ENCODE measurements at regions not wholly inside any gene's neighbourhood (a gene's known extent, or its start where the extent isn't known, plus 50 kb on each side); places are given as distances from the start of the nearest gene placed in this dataset.

DNA sequence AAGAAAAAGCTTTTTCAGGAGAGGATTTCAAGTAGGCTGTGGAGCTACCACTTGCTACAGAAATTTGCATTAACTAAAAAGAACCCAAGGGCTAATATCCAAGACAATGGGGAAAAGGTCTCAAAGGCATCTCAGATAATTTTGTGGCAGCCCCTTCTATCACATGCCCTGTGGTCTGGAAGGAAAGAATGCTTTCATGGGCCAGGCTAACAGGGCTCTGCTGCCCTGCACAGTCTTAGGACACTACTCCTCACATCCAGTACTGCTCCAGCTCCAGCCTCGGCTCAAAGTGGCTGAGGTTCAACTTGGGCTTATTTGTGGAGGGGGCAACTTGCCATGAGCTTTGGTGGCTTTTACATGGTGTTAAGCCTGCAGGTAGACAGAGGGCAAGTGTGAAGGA, 1150.3 kb downstream of the CNTNAP5 start:
- Histone ChIP-seq H3K9me3 (no peaks in the 10 kb centered on the region), H3K4me1 (no peaks in the 10 kb centered on the region), H3K4me3 (no peak overlapping the region), H3K27me3 (no peaks in the 10 kb centered on the region), H3K36me3 (no peaks in the 10 kb centered on the region), H3K27ac (no peak overlapping the region)
- DNase-seq = no peak
- TF ChIP-seq, protein P1, sequence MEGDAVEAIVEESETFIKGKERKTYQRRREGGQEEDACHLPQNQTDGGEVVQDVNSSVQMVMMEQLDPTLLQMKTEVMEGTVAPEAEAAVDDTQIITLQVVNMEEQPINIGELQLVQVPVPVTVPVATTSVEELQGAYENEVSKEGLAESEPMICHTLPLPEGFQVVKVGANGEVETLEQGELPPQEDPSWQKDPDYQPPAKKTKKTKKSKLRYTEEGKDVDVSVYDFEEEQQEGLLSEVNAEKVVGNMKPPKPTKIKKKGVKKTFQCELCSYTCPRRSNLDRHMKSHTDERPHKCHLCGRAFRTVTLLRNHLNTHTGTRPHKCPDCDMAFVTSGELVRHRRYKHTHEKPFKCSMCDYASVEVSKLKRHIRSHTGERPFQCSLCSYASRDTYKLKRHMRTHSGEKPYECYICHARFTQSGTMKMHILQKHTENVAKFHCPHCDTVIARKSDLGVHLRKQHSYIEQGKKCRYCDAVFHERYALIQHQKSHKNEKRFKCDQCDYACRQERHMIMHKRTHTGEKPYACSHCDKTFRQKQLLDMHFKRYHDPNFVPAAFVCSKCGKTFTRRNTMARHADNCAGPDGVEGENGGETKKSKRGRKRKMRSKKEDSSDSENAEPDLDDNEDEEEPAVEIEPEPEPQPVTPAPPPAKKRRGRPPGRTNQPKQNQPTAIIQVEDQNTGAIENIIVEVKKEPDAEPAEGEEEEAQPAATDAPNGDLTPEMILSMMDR (IDR thresholded peaks at IDR 0.05) = no peak
- TF ChIP-seq POLR2A (IDR thresholded peaks at IDR 0.05) = no peak

DNA sequence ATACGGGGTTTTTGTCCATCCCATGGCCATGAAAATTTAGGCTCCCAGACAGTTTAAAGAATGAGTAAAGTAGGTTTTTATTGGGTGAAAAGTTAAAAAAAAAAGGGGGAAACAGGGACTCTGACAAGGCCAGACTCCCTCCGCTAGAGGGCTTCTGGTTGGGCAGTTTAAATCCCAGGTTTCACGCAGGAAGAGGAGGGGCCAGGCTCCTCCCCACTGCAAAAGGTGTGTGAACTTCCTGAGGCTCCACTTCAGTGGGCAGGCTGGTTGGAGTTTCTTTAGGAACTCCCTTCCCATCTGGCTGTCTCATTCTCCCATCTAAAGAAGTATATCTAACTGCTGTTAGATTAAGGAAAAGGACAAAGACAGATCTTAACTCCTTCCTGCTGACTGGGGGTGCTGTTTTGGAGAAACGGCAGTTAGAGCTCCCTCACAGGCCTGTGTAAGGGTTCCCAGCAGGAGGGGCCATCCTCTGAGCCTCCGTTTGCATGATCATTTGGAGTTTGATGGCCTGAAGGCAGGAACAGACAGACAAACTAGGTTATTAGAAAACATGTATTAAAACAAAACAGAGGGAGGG, 1160.7 kb downstream of the CNTNAP5 start:
- H3K27ac ChIP-seq = no peak overlapping the region
- H3K4me3 ChIP-seq = no peak overlapping the region
- no peak for DNase-seq
- no peak for TF ChIP-seq POLR2A (IDR thresholded peaks at IDR 0.05)
- TF ChIP-seq, protein P1 (IDR thresholded peaks at IDR 0.05) = no peak
- no peaks in the 10 kb centered on the region for H3K9me3 ChIP-seq
- H3K4me1 ChIP-seq = no peaks in the 10 kb centered on the region
- H3K27me3 ChIP-seq = no peaks in the 10 kb centered on the region
- no peaks in the 10 kb centered on the region for H3K36me3 ChIP-seq

DNA sequence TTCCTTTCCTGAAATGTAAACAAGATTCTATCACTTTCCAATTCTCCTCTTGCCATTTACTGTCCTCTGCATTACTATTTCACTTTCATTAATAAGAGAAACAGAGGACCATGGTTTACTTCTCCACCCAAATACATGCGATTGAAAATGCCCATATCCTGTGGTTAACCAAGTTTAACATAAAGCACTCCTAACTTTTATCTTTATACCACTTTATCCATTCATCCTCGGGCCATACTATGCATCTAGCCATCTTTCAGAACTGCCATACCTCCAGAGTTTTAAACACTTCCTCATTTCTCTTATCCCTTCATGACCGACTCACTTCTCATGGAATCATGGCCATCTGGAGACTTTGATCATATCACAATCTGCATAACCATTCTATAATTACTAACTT, 1182.3 kb downstream of the CNTNAP5 start:
- no peak overlapping the region for H3K27ac ChIP-seq
- TF ChIP-seq POLR2A (IDR thresholded peaks at IDR 0.05) = no peak
- H3K4me1 ChIP-seq = no peaks in the 10 kb centered on the region
- no peaks in the 10 kb centered on the region for H3K36me3 ChIP-seq
- H3K27me3 ChIP-seq = no peaks in the 10 kb centered on the region
- no peaks in the 10 kb centered on the region for H3K9me3 ChIP-seq
- no peak for DNase-seq
- H3K4me3 ChIP-seq = no peak overlapping the region

DNA sequence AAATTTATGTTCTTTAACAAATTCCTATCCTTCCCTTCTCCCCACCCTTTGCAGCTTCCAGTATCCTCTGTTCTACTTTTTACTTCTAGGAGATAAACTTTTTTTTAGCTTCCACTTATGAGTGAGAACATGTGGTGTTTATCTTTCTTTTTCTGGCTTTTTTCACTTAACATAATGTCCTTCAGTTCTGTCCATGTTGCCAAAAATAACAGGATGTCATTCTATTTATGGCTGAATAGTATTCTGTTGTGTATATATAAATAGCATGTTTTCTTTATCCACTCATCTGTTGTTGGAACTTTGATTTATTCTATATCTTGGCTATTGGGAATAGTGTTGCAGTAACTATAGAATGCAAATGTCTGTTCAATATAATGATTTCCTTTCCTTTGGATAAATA, 1191.2 kb downstream of the CNTNAP5 start:
- Histone ChIP-seq H3K4me1 (no peaks in the 10 kb centered on the region), H3K36me3 (no peaks in the 10 kb centered on the region), H3K9me3 (no peaks in the 10 kb centered on the region), H3K4me3 (no peak overlapping the region), H3K27ac (no peak overlapping the region), H3K27me3 (no peaks in the 10 kb centered on the region)
- no peak for TF ChIP-seq POLR2A (IDR thresholded peaks at IDR 0.05)
- TF ChIP-seq, protein P1 (IDR thresholded peaks at IDR 0.05) = no peak
- no peak for DNase-seq

DNA sequence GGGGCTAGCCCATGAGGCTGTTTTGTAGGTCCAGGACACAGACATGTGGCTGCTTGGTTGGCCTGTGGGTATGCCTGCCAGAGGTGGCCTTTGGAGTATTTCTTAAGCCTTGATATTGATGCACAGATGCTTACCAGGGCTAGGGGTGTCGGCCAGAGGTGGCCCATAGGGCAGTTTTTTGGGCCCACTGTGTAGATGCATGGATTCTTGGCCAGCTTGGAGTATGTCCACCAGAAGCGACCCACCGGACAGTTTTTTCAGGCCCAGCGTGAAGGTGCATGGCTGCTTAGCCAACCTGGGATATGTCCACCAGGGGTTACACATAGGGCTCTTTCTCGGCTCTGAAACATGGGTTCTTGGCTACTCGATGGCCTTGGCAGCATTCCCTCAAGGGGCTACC, 1199.1 kb downstream of the CNTNAP5 start:
- Histone ChIP-seq H3K9me3 (peaks cover 0 to 7% (median 0%) of the 10 kb centered on the region in 4 donors), H3K4me3 (no peak overlapping the region), H3K36me3 (no peaks in the 10 kb centered on the region), H3K27me3 (no peaks in the 10 kb centered on the region), H3K4me1 (no peaks in the 10 kb centered on the region), H3K27ac (no peak overlapping the region)
- TF ChIP-seq, protein P1 (IDR thresholded peaks at IDR 0.05) = no peak
- no peak for TF ChIP-seq POLR2A (IDR thresholded peaks at IDR 0.05)
- no peak for DNase-seq

DNA sequence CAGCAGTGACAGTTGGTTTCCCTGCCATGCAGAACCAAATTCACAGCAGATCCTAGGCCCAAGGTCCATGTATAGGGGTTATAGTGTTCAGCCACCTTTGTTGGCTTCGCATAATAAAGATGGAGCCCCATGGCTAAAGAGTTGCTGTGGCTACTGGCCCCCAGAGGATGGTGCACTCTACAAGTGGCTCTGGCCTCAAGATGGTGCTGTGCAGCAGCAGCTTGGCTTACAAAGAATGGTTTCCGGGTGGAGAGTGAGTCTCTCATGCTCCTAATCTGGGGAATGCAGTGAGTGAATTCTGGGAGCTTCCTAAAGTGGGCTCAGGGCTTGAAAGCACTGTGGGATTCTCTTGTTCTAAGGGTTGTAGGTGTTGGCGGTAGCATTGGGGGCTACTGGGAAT, 1199.7 kb downstream of the CNTNAP5 start:
- no peak overlapping the region for H3K27ac ChIP-seq
- H3K4me3 ChIP-seq = no peak overlapping the region
- no peaks in the 10 kb centered on the region for H3K27me3 ChIP-seq
- no peak for TF ChIP-seq POLR2A (IDR thresholded peaks at IDR 0.05)
- TF ChIP-seq, protein P1 (IDR thresholded peaks at IDR 0.05) = no peak
- DNase-seq = no peak
- H3K36me3 ChIP-seq = no peaks in the 10 kb centered on the region
- no peaks in the 10 kb centered on the region for H3K4me1 ChIP-seq
- H3K9me3 ChIP-seq = peaks cover 0 to 7% (median 0%) of the 10 kb centered on the region in 4 donors
